HL-60 (cell line): ENCODE measurements at regions not wholly inside any gene's neighbourhood (a gene's known extent, or its start where the extent isn't known, plus 50 kb on each side); places are given as distances from the start of the nearest gene placed in this dataset.

Experiments
- DNase-seq, 2 experiments: peaks; one replicate each; pipeline ENCODE4 v3.0.0-alpha.2; 2010 to 2020; ENCODE audit warnings: low read depth in 1 of 2, low spot score in 1 of 2
- H3K27ac ChIP-seq: fragments of 250-450 bp; sonication (Bioruptor Pico); replicated peaks from 2 replicates; pipeline ENCODE4 v1.5.1; 2020; ENCODE audit warnings: mild to moderate bottlenecking, moderate library complexity
- H3K27me3 ChIP-seq: fragments of 250-450 bp; sonication (Bioruptor Pico); 2 replicates; pipeline ENCODE4 v1.5.1; 2021; ENCODE audit warnings: mild to moderate bottlenecking, moderate library complexity; ENCODE audit not compliant: insufficient read depth, poor library complexity, severe bottlenecking
- H3K4me3 ChIP-seq: replicated peaks from 2 replicates; pipeline ENCODE4 v1.5.1; 2011; ENCODE audit warnings: mild to moderate bottlenecking, control low read depth, low read length; ENCODE audit not compliant: insufficient read depth
- CTCF ChIP-seq: IDR thresholded peaks from one replicate; pipeline ENCODE4 v1.5.1; 2011; ENCODE audit warnings: low read length, control low read depth, inconsistent platforms; ENCODE audit not compliant: insufficient read depth
- GABPA ChIP-seq: IDR thresholded peaks from 2 replicates; pipeline ENCODE4 v1.6.1; 2012; ENCODE audit warnings: low read depth
- POLR2AphosphoS5 ChIP-seq: IDR thresholded peaks from 2 replicates; pipeline ENCODE4 v1.6.1; 2012; ENCODE audit warnings: low read depth
- REST ChIP-seq: IDR thresholded peaks from 2 replicates; pipeline ENCODE4 v1.6.1; 2012; ENCODE audit warnings: low read depth; ENCODE audit not compliant: insufficient replicate concordance
- SPI1 ChIP-seq: IDR thresholded peaks from 2 replicates; pipeline ENCODE4 v1.6.1; 2012; ENCODE audit warnings: low read depth, mild to moderate bottlenecking, borderline replicate concordance

GRCh38 chr15:69798481-69799250 lies 299.1 kb downstream of the TLE3 start:
- DNase-seq = no peak
- Histone ChIP-seq H3K27me3 (no peaks in the 10 kb centered on the region), H3K27ac (no peak overlapping the region), H3K4me3 (no peak overlapping the region)
- TF ChIP-seq CTCF (no peak), GABPA (no peak), REST (no peak), SPI1 (no peak), POLR2AphosphoS5 (no peak)

- TF ChIP-seq CTCF = no peak
- Histone ChIP-seq H3K27ac (no peak overlapping the region), H3K27me3 (no peaks in the 10 kb centered on the region), H3K4me3 (no peak overlapping the region)
- no peak for DNase-seq
These were observed 296.6 kb downstream of the TLE3 start for GRCh38 chr15:69801144-69801543.

GRCh38 chr15:69802432-69802831 lies 295.3 kb downstream of the TLE3 start:
- DNase-seq = no peak
- Histone ChIP-seq H3K4me3 (no peak overlapping the region), H3K27me3 (no peaks in the 10 kb centered on the region), H3K27ac (no peak overlapping the region)
- TF ChIP-seq REST (no peak), GABPA (no peak), SPI1 (no peak), POLR2AphosphoS5 (no peak), CTCF (no peak)

- DNase-seq = peak; percentile 28 to 72
- no peak overlapping the region for H3K4me3 ChIP-seq
- H3K27me3 ChIP-seq = no peaks in the 10 kb centered on the region
- TF ChIP-seq SPI1 = peak; percentile 30; the same call in 1 of the 2 replicates
- no peak for TF ChIP-seq GABPA
- no peak for TF ChIP-seq POLR2AphosphoS5
- H3K27ac ChIP-seq = peak overlapping the region; percentile 60
These were observed 292.9 kb downstream of the TLE3 start for GRCh38 chr15:69804786-69805185.
